Left cardiac atrium (tissue), 4 donors: ENCODE measurements at regions not wholly inside any gene's neighbourhood (a gene's known extent, or its start where the extent isn't known, plus 50 kb on each side); places are given as distances from the start of the nearest gene placed in this dataset.

Experiments used
- ATAC-seq, 2 donors: fragments of 200-7000 bp; cut with Tn5 transposase; one replicate each; pipeline ENCODE4 v1.9.1; 2020; ENCODE audit warnings: mild to moderate bottlenecking in 2 of 2, moderate library complexity in 2 of 2
- DNase-seq: peaks from one replicate; pipeline ENCODE4 v3.0.0-alpha.2; 2020
- intact Hi-C, 2 donors: fragments of 100-400 bp; cut with DNase I; formaldehyde crosslinking; loops; one replicate each; pipeline versions ENCODE4 v1.14.1 to v1.15.1; 2022 to 2023
- donor health status: DM: no; HTN: yes; CAD: no.
- donor health status: DM: no; HTN: yes; CAD: no; lungs with severe emphysema.
- donor health status: DM: yes; HTN: yes; CAD: no.
- donor health status: Dilated cardiomyopathy.

DNA sequence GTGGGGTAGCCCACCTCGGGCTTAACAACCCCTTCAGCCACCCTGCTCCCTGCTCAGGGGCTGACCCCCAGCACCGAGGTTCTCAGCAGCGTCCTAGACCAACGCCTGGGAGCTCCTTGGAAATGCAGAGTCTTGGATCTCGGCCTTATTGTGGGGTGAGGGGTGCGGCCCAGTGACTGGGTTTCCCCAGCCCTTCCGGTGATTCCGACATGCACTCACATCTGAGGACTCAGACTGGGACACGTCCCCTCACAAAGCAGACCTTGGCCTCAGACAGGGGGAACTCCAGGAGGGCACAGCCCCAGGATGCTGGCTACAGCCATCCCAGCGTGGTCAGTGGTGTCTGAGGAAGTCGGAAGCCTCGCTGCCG lies 117.7 kb downstream of the RFLNA start:
- peak; percentile 65 for DNase-seq
- peak in 1 of 2 donors; percentile 7 for ATAC-seq
- intact Hi-C loops: no loop called here

DNA sequence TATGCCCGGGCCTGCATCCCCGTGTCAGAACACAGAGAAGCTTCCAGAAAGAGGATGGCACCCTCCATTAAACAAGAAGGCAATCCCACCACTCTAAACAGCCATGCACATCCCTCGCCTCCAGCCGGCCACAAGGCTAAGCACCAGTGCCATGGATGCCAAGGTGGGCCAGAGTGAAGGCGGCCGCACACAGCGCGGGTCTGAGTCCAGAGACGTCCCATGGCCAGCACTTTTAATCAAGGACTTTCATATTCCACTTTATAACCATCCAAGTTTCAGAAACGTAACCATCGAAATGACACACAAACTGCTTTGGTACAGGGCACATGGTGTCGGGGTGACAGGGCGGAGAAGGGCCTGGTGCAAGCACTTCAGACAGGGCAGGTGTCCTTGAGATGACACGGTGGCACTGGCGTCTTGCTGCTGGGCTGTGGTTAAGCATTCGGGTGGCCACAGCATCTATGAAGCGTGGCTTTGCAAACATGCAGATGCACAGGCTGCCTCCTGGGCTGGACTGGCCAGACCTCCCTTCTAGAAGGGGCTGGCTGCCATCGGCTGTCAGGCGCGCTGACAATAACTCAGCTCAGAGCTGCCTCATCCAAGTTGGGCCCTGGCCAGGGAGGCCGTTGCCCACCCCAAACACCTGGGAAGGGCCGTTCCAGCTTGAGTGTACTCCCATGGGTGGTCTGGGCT lies 117.2 kb downstream of the RFLNA start:
- intact Hi-C loops: no loop called here
- ATAC-seq (peak in 1 of 2 donors; percentile 4), DNase-seq (no peak)

DNA sequence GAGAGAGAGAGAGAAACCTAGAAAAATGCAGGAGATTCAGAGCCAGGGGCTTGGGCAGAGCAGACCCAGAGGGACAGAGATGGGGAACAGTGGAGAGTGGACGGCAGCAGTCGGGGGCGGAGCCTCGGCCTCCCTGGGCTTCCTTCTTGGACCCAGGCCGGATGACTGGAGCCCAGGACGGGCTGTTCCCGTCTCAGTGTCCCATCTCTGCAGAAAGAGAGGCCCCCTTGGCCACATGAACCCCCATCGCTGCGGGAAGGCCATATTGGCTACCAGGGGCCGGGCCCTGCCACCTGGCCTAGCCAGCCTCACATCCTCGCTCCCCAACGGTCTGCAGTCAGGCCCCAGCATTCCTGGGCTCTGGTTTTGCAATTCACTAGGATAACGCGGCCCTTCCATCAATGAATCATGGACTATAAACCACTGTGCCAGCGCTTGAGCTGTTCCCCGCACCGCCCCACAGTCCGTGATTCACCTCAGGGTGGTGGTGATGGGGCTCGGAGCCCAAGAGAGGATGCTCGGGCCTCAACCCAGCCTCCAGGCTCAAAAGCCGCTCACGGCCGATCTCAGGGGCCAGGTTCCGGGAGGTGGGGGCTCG lies 116.5 kb downstream of the RFLNA start:
- ATAC-seq (peak; percentile 48 to 85), DNase-seq (peak; percentile 82)

DNA sequence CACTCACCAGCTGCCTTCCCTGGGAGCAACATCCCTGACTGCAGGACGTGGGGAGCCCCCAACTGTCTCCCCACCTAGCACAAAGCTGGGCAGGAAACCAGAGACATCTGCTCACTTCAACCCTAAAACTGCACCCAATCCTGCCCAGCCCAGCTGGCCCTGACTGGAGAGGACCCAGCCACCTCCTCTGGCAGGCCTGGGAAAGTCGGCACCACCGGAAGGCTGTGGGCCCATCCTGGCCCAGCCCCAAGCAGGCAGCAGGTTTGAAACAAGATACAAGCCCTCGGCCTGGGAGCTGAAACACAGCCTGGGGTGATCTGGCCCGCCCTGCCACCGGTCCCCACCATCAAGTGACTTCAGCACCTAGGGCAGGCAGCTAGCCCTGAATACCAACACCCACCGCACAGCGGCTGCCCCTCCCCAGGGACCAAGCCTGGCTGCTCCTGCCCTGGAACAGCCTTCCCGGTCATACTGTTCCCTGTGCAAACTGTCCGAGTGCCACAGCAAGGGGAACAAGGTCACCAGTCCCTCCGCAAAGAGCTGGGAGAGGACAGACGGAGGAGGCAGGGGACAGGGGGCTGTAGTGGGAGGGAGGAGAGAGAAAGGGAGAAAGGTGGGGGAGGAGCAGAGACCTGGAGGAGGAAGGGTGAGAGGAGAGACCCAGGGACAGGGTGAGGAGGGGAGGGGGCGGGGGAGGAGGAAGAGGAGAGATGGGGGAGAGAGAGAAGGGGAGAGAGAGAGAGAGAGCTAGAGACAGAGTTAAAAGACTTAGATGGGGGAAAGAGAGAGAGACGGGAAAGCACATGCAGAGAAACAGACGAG lies 115.7 kb downstream of the RFLNA start:
- ATAC-seq: peak; percentile 2 to 28
- peak; percentile 39 for DNase-seq
- intact Hi-C loops: no loop called here

More for the DNA sequence above, 116.5 kb downstream of the RFLNA start:
- intact Hi-C loops: no loop called here

DNA sequence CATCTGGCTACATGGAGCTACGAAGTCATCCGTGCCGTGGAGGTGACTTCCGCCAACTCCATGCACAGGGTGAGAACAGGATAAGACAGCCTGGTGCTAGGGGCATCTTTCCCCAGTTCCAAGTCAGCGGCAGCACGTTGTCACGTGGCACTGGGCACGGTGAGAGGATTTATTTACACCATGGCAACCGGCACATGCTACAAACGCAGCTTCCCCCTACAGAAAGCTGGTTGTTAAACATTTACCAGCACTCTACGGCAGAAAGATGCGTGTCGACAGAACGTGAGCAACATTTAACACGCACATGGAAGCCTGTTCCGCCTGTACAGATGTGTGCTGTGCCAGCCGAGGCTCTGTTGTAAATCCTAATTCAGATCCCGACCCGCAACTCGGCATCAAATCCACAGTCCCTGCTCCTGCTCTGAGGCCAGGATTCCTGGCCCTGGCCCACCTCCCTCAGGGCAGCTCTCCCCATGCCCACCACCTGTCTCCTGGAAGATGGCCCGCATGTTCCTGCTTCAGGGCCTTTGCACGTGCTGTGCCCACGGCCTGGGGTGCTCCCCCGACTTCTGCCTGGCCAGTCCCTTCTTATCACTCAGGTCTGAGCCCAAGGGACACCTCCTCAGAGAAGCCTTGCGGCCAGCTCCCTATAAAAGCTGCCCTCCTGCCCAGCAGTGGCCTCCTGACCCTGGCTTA lies 114.1 kb downstream of the RFLNA start:
- intact Hi-C loops: no loop called here

DNA sequence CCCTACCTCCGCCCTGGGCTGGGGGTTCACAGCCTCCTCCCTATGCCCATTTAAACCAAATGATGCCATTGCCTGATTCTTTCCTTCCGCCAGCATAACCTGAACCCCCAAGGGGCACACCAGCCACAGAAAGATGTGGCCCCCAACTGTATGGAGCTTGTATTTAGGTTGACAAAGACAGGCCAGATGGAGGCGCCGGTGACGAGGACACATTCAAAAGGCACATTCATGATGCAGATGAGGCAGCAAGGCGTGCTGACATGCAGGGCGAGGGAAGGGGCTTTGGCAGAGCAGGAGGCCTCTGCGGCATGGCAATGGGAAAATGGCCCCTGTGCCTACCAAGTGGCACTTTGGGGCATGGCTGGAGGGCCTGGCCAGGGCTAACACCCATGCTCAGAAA lies 112.2 kb downstream of the RFLNA start:
- no peak for ATAC-seq
- DNase-seq: no peak
- intact Hi-C loops: no loop called here

More for the DNA sequence above, 114.1 kb downstream of the RFLNA start:
- no peak for ATAC-seq
- DNase-seq: no peak

DNA sequence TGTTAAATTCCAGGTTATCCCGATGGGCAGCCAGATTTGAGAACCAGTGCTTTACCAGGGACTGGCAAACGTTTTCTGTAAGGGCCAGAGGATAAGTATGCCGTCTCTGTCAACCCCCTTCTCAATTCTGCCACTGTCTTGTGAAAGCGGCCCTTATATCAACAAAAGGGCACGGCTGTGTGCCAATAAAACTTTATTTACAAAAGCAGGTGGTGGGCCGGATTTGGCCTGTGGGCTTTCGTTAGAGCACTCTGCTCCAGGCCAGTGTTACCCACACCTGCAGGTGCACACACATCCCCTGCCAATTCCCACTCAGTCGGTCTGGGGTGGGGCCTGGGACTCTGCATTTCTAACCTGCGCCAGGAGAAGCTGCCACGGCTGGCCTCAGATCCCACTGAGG lies 111.2 kb downstream of the RFLNA start:
- intact Hi-C loops: no loop called here
- ATAC-seq (no peak), DNase-seq (no peak)

DNA sequence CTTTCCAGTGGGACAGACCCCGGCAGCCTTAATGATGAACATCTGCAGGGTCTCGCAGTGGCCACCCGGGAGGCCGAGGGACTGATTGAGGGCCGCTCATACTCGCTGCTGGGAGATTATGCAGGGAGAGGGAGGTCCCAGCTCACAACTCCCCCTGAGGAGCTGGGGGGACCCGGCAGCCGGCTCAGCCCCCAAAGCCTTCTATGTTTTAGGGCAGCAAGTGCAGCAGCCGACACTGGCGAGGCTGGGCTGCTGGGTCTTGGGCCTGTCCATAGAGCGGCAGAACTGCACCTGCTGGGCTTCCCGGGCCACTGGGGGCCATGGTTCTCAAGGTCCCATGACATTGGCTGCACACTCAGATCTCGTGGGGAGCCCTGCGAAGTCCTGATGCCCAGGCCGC lies 110.7 kb downstream of the RFLNA start:
- ATAC-seq (no peak), DNase-seq (no peak)
- intact Hi-C loops: no loop called here

DNA sequence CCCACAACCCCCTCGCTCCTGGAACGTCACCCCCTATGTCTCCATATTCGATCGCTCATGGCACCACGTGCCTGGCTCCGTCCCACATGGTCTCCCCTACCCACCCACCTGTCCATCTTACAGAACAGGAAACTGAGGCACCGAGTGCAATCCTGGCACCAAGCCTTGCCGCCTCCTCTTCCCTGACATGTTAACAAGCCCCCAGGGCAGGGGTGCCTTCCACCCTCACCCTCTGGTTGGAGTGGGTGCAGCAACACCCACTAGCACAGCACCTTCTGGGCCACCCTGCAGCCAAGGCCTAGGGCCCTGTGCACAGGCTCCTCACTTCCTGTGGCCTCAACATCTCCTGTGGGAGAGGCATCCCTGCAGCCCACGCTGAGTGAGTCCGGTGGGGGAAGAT lies 110.3 kb downstream of the RFLNA start:
- DNase-seq (no peak), ATAC-seq (no peak)
- intact Hi-C loops: no loop called here

DNA sequence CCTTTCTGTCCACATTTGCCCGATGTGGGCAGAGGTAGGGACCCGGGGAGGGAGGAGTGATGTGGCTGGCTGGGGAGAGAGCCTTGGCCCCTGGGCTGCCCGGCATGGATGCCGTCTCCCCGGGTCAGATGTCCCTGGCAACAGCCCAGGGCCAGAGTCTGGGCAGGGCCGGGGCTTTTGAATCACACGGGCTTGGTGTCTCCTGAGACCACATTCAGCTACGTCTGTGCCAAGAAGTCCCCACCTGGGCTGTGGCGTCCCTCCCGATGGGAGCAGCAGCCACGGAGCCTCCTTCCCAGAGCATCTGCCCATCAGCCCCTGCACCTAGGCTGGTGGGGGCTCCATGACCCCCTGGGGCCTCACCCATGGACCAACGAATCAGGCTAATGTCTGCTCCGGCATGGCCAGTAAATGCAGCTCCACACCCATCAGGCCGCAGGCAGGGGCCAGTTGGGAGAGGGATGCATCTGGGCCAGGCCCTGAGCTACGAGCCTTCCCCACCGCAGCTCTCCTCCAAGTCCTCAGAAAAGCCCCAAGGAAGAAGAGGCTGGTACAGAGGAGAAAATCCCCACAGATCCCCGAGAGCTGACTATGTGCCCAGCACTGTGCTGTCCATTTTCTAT lies 109.4 kb downstream of the RFLNA start:
- peak; percentile 23 to 37 for ATAC-seq
- intact Hi-C loops: no loop called here
- DNase-seq: peak; percentile 62

DNA sequence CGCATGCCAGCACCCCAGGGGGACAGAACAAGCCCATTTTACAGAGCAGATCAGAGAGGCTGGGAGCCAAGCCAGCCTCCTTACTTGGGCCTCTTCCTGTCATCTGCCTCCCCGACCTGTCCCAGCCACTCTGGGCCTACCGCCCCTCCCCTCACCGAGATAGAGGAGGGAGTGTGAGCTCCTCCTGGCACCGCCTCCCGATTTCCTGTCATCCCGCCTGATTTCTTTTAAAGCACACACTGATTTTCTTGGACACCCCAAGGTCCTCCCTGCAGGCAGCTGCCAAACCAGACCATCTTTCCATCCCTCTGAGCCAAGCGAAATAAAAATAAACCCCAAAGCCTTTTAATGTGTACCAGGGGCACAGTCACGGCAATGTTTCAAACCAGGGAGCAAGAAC lies 108.4 kb downstream of the RFLNA start:
- ATAC-seq (peak; percentile 10 to 44), DNase-seq (peak; percentile 83)
- intact Hi-C loops: no loop called here

DNA sequence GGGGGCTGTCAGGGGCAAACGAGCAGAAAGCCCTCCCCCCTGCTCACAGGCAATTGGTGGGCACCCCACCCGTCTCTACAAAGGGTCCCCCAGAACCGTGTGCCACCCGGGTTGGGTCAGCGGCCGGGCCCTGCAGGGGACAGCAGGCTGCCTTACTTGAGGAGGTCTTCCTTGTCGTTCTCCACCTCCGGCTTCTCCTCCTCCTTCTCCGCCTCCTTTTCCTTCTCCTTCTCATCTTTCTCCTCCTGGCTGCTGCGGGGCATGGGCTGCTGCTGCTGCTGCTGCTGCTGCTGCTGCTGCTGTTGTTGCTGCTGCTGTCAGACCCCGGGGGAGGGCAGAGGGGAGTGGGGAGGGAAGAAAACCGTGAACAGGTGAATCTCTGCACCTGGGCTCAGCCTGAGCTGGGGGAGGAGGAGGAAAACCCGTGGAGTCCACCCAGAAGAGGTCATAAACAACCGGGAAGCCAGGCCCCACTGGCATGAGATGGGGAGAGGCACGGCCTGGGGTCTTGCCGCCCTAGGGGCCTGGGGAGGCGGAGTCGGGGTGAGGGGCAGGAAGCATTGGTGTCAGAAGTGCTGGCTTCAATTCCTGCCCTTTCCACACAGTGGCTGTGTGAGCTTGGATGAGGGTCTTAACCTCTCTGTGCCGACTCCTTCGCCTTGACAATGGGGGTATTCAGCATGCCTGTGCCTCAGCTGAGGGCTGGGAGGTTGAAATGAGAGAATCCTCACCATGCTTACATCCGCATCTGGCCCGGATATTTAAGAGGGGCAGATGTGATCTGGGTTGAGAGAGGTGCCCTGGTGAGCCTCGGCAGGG lies 107.6 kb downstream of the RFLNA start:
- ATAC-seq: no peak
- intact Hi-C loops: no loop called here
- DNase-seq: no peak

DNA sequence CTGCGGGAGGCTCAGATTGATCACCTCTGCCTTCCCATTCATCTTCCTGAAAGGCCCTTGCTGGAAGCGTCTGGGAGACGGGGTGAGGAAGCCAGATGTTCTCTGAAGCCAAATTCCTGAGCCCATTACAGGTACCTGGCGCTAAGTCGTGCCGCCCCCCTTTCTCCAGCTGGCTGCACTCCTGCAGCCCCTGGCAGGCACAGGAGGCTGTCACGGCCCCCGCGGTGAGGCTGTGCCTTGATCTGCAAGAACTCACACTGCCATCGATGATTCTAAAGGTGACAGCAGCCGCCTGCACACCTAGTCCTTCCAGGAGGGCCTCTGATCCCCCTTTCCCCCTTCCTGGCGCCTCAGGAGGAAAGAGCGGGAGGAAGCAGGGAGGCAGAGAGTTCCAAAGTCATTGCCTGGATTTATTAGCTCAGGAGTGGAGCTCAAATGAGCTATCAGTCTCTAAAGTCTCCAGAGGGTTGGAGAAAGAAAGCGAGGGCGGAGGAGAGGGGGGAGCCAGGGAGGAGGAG lies 106.9 kb downstream of the RFLNA start:
- intact Hi-C loops: no loop called here
- DNase-seq (no peak), ATAC-seq (no peak)

DNA sequence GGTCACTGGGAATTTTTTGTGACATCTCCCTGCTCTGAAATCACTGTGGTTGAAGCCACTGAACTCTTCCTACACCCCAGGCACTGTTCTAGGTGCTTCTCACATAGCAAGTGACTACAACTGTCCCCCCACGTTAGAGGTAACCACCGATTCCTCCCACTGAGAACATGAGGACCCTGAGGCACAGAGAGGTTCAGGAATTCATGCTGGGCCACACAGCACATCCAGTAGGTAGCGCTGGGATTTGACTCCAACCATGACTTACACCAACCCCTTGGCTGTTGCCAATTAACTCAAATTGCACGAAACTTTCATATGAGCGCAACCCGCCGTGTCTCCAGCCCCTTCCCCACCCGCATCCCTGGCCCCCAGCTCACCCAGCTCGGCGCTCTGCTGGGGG lies 105.2 kb downstream of the RFLNA start:
- intact Hi-C loops: no loop called here
- no peak for DNase-seq
- no peak for ATAC-seq

DNA sequence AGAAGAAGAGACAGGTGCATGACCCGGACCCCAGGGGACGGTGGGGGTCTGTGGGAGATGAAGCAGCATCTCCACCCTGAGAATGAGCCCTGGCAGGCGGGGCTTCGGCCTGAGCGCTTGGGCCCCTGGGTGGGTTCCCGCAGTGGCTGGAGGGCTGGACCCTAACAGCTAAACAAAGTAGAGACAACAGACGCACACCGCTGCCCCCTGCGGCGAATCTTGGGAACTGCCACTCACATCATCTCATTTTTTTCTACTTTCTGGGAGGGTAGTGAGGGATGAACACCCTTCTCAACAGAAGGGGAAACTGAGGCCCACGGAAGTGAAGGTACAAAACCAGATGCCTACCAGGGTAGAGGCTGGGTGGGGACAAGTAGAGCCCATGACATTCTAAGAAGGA lies 104.7 kb downstream of the RFLNA start:
- DNase-seq (no peak), ATAC-seq (no peak)
- intact Hi-C loops: no loop called here

DNA sequence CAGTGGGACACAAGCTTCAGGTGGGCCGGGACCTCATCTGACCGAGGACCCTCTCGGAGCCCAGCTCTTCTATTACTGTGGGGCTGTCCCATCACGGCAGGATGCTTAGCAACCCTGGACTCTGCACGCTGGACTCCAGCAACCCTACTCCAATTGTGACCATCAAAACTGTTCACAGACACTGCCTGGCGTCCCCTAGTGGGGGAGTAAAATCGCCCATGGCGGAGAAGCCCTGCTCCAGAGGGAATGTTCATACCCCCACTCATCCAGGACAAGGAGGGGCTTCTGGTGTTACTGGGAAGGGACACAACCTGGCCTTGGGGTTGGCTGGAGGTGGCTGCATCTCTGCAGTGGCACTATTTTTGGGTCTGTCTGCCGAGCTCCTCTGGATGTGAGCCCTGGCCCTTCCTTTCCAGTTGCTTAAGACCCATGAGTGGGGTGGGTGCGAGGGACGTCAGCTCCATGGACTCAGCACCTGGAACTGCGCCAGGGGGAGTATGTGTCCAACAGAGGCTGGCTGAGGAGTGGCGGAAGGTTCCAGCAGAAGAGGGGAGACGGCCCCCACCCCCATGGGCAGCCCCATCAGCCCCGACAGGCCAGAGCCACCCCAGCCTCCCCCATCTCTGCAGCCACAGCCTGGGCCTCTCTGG lies 103.8 kb downstream of the RFLNA start:
- DNase-seq (peak; percentile 92), ATAC-seq (peak; percentile 34 to 80)
- intact Hi-C loops: no loop called here

DNA sequence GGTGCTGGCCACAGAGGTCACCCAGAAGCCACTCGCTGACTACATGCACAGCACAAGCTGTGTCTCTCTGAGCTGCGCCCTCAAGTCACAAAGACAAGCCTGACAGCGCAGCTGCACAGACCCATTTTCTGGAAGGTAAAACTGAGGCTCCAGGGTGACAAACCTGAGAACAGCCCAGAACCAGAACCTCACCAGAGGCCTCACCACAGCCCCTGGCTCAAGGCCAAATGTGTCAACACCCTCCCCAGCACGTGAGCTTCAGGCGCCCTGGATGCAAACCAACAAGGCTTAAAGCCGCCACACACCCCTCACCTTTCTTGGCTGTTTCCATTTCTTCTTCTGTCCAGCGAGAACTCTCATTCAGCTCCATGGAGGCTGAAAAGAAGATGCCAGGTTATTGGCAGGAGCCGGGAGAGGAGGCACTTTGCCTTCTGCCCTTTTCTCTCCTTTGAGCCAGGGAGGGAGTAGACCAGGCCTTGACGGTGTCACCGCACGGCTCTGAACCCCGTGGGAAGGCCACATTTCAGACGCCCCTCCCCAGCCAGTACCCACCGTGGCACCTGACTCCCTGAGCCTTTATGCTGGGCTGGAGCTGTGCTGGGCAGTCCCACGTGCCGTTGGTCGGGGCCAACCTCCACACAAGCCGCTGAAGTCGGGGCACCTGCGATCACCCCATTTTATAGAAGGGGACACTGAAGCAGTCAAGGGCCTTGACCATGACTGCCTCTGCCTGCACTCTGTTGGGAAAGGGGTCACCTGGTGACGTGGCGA lies 103.1 kb downstream of the RFLNA start:
- DNase-seq (peak; percentile 68), ATAC-seq (no peak)
- intact Hi-C loops: no loop called here
